T-helper 17 cell (primary cell): ENCODE measurements at regions not wholly inside any gene's neighbourhood (a gene's known extent, or its start where the extent isn't known, plus 50 kb on each side); places are given as distances from the start of the nearest gene placed in this dataset.
"Not testable (repeated sequence)": the region's sequence is repeated elsewhere in the genome, so short reads cannot be mapped to it uniquely, and the experiment has no call there.

ENCODE experiments used
- ATAC-seq: fragments of 150-1000 bp; cut with Tn5 transposase; 2 replicates; pipeline ENCODE4 v1.10.0; 2021; ENCODE audit warnings: mild to moderate bottlenecking, moderate library complexity
- DNase-seq, 3 donors: peaks; one replicate each; pipeline versions ENCODE4 v3.0.0 to v3.0.0-alpha.2; 2020 to 2021
- H3K9me3 ChIP-seq: one replicate; pipeline ENCODE4 v1.7.0; 2013; ENCODE audit warnings: low read length, mild to moderate bottlenecking; ENCODE audit not compliant: control insufficient read depth, poor library complexity, severe bottlenecking
- H3K27ac Mint-ChIP-seq: one replicate; pipeline ENCODE4 v1.8.0; 2022; ENCODE audit warnings: mild to moderate bottlenecking, moderate library complexity, mixed read lengths
- H3K27me3 Mint-ChIP-seq: one replicate; pipeline ENCODE4 v1.8.0; 2022; ENCODE audit warnings: mixed read lengths
- H3K36me3 Mint-ChIP-seq: one replicate; pipeline ENCODE4 v1.8.0; 2022; ENCODE audit warnings: low read depth, mixed read lengths
- H3K4me1 Mint-ChIP-seq: one replicate; pipeline ENCODE4 v1.8.0; 2022; ENCODE audit warnings: mild to moderate bottlenecking, mixed read lengths
- H3K4me3 Mint-ChIP-seq: one replicate; pipeline ENCODE4 v1.8.0; 2022; ENCODE audit warnings: mild to moderate bottlenecking, moderate library complexity, mixed read lengths

- peaks cover 12% of the 10 kb centered on the region for H3K27me3 Mint-ChIP-seq
- not testable (repeated sequence) for H3K27ac Mint-ChIP-seq, ATAC-seq, H3K36me3 Mint-ChIP-seq, H3K4me1 Mint-ChIP-seq, H3K9me3 ChIP-seq, DNase-seq, H3K4me3 Mint-ChIP-seq
Measured at GRCh38 chr12:131469945-131470344, 240.9 kb upstream of the SFSWAP start.

- ATAC-seq (no peak), DNase-seq (no peak)
Measured at GRCh38 chr12:131471271-131471905, 239.5 kb upstream of the SFSWAP start.

GRCh38 chr12:131471946-131472732, 238.8 kb upstream of the SFSWAP start:
- no peaks in the 10 kb centered on the region for H3K36me3 Mint-ChIP-seq
- ATAC-seq (no peak), DNase-seq (no peak)
- no peak overlapping the region for H3K4me3 Mint-ChIP-seq
- H3K4me1 Mint-ChIP-seq, result peaks cover 2% of the 10 kb centered on the region
- H3K27ac Mint-ChIP-seq, result no peak overlapping the region
- H3K27me3 Mint-ChIP-seq, result peaks cover 7% of the 10 kb centered on the region
- no peaks in the 10 kb centered on the region for H3K9me3 ChIP-seq

More at GRCh38 chr12:131471271-131471905, 239.5 kb upstream of the SFSWAP start:
- no peaks in the 10 kb centered on the region for H3K9me3 ChIP-seq
- H3K4me1 Mint-ChIP-seq, result peaks cover 2% of the 10 kb centered on the region
- peaks cover 12% of the 10 kb centered on the region for H3K27me3 Mint-ChIP-seq
- H3K4me3 Mint-ChIP-seq, result no peak overlapping the region
- H3K36me3 Mint-ChIP-seq, result no peaks in the 10 kb centered on the region
- H3K27ac Mint-ChIP-seq, result no peak overlapping the region

GRCh38 chr12:131473261-131473660, 237.6 kb upstream of the SFSWAP start:
- H3K27ac Mint-ChIP-seq, result no peak overlapping the region
- ATAC-seq (no peak), DNase-seq (no peak)
- H3K36me3 Mint-ChIP-seq, result no peaks in the 10 kb centered on the region
- peaks cover 2% of the 10 kb centered on the region for H3K4me1 Mint-ChIP-seq
- peaks cover 5% of the 10 kb centered on the region for H3K27me3 Mint-ChIP-seq
- H3K4me3 Mint-ChIP-seq, result no peak overlapping the region
- no peaks in the 10 kb centered on the region for H3K9me3 ChIP-seq

GRCh38 chr12:131473741-131474709, 236.9 kb upstream of the SFSWAP start:
- no peak for DNase-seq
- peak; percentile 27 for ATAC-seq
- peaks cover 7% of the 10 kb centered on the region for H3K27me3 Mint-ChIP-seq

GRCh38 chr12:131475012-131475411, 235.9 kb upstream of the SFSWAP start:
- ATAC-seq, result not testable (repeated sequence)

More at GRCh38 chr12:131473741-131474709, 236.9 kb upstream of the SFSWAP start:
- H3K9me3 ChIP-seq, result no peaks in the 10 kb centered on the region
- H3K36me3 Mint-ChIP-seq, result no peaks in the 10 kb centered on the region
- H3K27ac Mint-ChIP-seq, result peak overlapping the region; percentile 14
- peaks cover 2% of the 10 kb centered on the region for H3K4me1 Mint-ChIP-seq
- H3K4me3 Mint-ChIP-seq, result peak overlapping the region; percentile 66

GRCh38 chr12:131477613-131478012, 233.3 kb upstream of the SFSWAP start:
- Mint-ChIP-seq H3K27ac (no peak overlapping the region), H3K36me3 (no peaks in the 10 kb centered on the region), H3K4me1 (no peaks in the 10 kb centered on the region), H3K27me3 (peaks cover 12% of the 10 kb centered on the region), H3K4me3 (no peak overlapping the region)
- no peak for ATAC-seq
- no peak for DNase-seq
- no peaks in the 10 kb centered on the region for H3K9me3 ChIP-seq

More at GRCh38 chr12:131475012-131475411, 235.9 kb upstream of the SFSWAP start:
- H3K27ac Mint-ChIP-seq, DNase-seq, H3K4me1 Mint-ChIP-seq, H3K4me3 Mint-ChIP-seq, H3K9me3 ChIP-seq, H3K36me3 Mint-ChIP-seq: not testable (repeated sequence)
- H3K27me3 Mint-ChIP-seq, result peaks cover 12% of the 10 kb centered on the region

- no peaks in the 10 kb centered on the region for H3K36me3 Mint-ChIP-seq
- H3K27me3 Mint-ChIP-seq, result peaks cover 19% of the 10 kb centered on the region
- DNase-seq (no peak), ATAC-seq (no peak)
- no peak overlapping the region for H3K4me3 Mint-ChIP-seq
- no peak overlapping the region for H3K27ac Mint-ChIP-seq
- H3K9me3 ChIP-seq, result no peaks in the 10 kb centered on the region
- H3K4me1 Mint-ChIP-seq, result no peaks in the 10 kb centered on the region
Measured at GRCh38 chr12:131478468-131478867, 232.4 kb upstream of the SFSWAP start.

GRCh38 chr12:131482199-131482598, 228.7 kb upstream of the SFSWAP start:
- DNase-seq, result no peak
- H3K9me3 ChIP-seq, result no peaks in the 10 kb centered on the region
- H3K27me3 Mint-ChIP-seq, result peaks cover 19% of the 10 kb centered on the region
- ATAC-seq, result no peak
- peaks cover 4% of the 10 kb centered on the region for H3K4me1 Mint-ChIP-seq
- no peak overlapping the region for H3K27ac Mint-ChIP-seq
- no peaks in the 10 kb centered on the region for H3K36me3 Mint-ChIP-seq
- no peak overlapping the region for H3K4me3 Mint-ChIP-seq

- ATAC-seq (no peak), DNase-seq (no peak)
- H3K27ac Mint-ChIP-seq, result no peak overlapping the region
- peaks cover 19% of the 10 kb centered on the region for H3K27me3 Mint-ChIP-seq
- H3K9me3 ChIP-seq, result no peaks in the 10 kb centered on the region
- H3K36me3 Mint-ChIP-seq, result no peaks in the 10 kb centered on the region
- peaks cover 9% of the 10 kb centered on the region for H3K4me1 Mint-ChIP-seq
- no peak overlapping the region for H3K4me3 Mint-ChIP-seq
Measured at GRCh38 chr12:131482686-131483085, 228.2 kb upstream of the SFSWAP start.

- no peaks in the 10 kb centered on the region for H3K9me3 ChIP-seq
- H3K27ac Mint-ChIP-seq, result peak overlapping the region; percentile 91
- H3K4me3 Mint-ChIP-seq, result no peak overlapping the region
- H3K27me3 Mint-ChIP-seq, result peaks cover 9% of the 10 kb centered on the region
- ATAC-seq (no peak), DNase-seq (no peak)
- H3K4me1 Mint-ChIP-seq, result peaks cover 15% of the 10 kb centered on the region
- H3K36me3 Mint-ChIP-seq, result peaks cover 3% of the 10 kb centered on the region
Measured at GRCh38 chr12:131486451-131487230, 224.2 kb upstream of the SFSWAP start.

- H3K36me3 Mint-ChIP-seq, result peaks cover 3% of the 10 kb centered on the region
- H3K9me3 ChIP-seq, result no peaks in the 10 kb centered on the region
- DNase-seq, result no peak
- peaks cover 7% of the 10 kb centered on the region for H3K27me3 Mint-ChIP-seq
- peak overlapping the region; percentile 22 for H3K4me3 Mint-ChIP-seq
- peaks cover 15% of the 10 kb centered on the region for H3K4me1 Mint-ChIP-seq
- peak overlapping the region; percentile 91 for H3K27ac Mint-ChIP-seq
- ATAC-seq, result peak; percentile 42
Measured at GRCh38 chr12:131487388-131488124, 223.3 kb upstream of the SFSWAP start.
